SU-DHL-6 (cell line): ENCODE measurements at regions not wholly inside any gene's neighbourhood (a gene's known extent, or its start where the extent isn't known, plus 50 kb on each side); places are given as distances from the start of the nearest gene placed in this dataset.

Source experiments
- CTCF ChIP-seq: fragments of 200-600 bp; sonication (generic); IDR thresholded peaks from one replicate; pipeline ENCODE4 v1.5.1; 2017; ENCODE audit warnings: antibody characterized with exemption, mild to moderate bottlenecking, low read length, moderate library complexity; ENCODE audit not compliant: insufficient read depth, poor library complexity, severe bottlenecking
- EZH2phosphoT487 ChIP-seq: fragments of 200-600 bp; sonication (generic), shearing (Covaris generic); conservative IDR thresholded peaks from 2 replicates; pipeline ENCODE4 v1.6.1; 2018; ENCODE audit warnings: mild to moderate bottlenecking, antibody characterized with exemption, low read length, moderate library complexity, mixed read lengths

- TF ChIP-seq CTCF: no peak
- TF ChIP-seq EZH2phosphoT487: no peak
Measured at GRCh38 chr15:35931799-35932341, 385.9 kb upstream of the DPH6 start.
